ENCODE measurements at regions not wholly inside any gene's neighbourhood (a gene's known extent, or its start where the extent isn't known, plus 50 kb on each side); places are given as distances from the start of the nearest gene placed in this dataset.
"Not testable (repeated sequence)": the region's sequence is repeated elsewhere in the genome, so short reads cannot be mapped to it uniquely, and the experiment has no call there.

DNA sequence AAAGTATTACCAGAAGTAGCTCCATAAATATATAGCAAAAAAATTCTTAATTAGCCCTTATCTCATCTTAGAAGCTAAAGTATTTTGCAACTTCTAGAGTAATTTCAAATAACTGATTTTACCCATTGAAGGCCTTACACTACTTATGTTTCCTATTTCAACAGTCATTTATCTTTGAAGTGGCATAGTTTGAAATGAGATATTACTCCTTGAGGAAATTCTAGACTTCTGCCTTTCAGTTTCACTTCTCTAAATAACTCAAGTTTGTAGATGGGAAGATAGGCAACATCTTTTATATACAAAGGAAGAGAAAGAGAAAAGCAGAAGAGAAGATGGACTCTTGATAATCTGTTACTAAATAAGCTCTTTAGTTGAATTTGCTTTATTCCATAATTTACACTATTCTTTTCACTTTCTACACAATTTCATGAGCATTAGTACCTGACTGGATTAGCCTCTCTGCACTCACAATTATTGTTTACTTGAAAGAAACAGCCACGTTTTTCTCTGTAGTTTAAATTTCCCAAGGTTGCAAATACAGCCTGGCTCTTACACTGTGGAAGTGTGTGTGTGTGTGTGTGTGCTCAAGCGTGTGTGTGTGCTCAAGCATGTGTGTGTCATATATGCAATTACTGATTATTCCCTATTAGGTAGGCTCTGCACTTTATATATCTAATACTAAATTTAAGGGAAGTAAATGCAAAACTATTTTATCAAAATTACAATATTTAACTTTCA lies 60.6 kb upstream of the EMB start:
- no peak for DNase-seq (ENCODE audit: low read depth in 2 of 2, low spot score in 1 of 2)

DNA sequence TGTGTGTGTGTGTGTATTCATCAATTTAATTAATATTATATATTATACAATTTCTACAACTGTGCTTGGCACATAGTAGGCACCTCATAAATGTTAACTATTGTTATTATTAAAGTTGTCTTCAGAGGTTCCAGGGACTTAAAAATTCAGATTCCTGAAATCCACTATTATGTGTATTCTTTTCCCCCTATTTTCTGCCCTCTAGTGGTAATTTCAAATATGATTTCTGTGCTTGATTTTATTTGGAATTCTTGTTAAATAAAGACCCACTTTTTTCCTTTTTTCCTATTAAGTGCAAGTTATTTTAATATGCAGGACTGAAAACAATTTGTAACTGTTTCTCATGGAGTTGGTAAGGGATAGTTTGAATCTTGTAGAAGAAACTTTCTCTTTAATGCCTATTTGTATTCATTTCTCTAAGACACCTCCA lies 72.0 kb upstream of the EMB start:
- DNase-seq (ENCODE audit: low read depth in 2 of 2, low spot score in 1 of 2) = not testable (repeated sequence)

DNA sequence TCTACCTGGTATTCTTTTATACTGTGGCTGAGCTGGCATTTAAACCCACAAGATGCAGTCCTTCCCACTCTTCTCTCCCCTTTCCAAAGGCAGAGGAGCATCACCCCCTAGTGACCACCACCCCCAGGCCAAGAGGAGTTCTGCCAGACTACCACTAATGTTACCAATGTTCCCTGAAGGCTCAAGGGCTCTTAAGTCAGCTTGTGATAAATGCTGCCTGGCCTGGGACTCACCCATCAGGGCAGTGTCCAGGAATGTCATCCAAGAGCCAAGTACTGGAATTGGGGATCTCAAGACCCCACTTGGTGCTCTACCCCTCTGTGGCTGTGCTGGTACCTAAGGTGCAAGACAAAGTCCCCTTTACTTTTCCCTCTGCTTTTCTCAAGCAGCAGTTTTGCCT lies 80.0 kb upstream of the EMB start:
- DNase-seq (ENCODE audit: low read depth in 2 of 2, low spot score in 1 of 2) = not testable (repeated sequence)

DNA sequence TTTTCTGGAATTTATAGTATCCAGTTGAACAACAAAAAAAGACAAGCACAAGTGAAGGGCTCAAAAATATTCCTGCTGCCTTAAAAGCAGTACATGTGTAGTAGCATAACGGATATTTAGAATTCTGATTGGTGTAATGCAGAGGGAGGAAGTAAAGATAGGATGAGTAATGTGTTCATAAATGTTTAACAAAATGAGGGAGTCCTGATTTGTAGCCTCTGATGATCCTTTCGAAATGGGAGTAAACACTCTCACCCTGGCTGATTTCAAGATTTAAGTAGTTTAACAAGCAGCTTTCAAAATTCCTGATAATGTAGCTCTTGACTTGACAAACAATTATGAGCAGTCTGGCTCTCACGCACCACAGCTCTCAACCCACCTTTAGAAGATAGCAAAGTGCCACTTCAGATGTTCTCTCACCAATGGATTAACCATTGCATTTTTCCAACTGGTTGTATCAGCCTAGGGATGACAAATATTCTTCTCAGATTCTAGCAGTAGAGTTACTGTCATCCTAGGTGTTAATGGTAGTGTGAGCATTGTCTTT lies 86.5 kb upstream of the EMB start:
- not testable (repeated sequence) for DNase-seq (ENCODE audit: low read depth in 2 of 2, low spot score in 1 of 2)

DNA sequence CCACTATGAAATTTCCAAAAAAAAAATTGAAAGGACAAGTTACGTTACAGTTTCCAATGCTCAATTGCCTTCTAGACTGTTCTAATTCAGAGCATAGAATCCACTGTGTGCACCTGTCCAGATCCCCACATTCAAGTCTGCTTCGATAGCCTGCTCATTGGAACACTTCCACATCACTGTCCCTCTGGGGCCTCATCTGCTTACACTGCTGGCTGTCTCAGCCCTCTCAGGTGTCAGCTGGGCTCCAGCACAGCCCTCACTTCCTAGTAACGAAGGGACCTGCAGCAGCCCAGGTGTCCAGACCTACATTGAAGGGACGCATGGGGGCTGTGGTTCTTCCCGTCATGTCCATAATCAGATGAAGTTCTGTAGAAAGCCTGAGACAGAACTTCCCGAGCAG lies 94.3 kb upstream of the EMB start:
- DNase-seq (ENCODE audit: low read depth in 2 of 2, low spot score in 1 of 2) = no peak

DNA sequence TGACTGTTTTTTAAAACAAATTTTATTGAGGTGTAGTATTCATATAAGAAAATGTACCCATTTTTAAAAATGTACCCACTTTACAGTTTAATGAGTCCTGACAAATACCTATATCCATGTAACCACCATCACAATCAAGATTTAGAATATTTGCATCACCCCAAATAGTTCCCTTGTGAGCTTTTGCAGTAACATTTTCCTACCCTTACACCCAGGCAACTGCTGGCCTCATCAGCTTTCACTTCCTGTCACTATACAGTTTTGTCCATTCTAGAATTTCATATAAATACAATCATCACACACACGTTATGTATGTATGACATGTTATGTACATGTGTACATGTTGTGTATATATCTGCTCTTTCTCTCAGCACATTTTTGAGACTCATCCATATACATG lies 96.4 kb upstream of the EMB start:
- DNase-seq (ENCODE audit: low read depth in 2 of 2, low spot score in 1 of 2) = not testable (repeated sequence)

DNA sequence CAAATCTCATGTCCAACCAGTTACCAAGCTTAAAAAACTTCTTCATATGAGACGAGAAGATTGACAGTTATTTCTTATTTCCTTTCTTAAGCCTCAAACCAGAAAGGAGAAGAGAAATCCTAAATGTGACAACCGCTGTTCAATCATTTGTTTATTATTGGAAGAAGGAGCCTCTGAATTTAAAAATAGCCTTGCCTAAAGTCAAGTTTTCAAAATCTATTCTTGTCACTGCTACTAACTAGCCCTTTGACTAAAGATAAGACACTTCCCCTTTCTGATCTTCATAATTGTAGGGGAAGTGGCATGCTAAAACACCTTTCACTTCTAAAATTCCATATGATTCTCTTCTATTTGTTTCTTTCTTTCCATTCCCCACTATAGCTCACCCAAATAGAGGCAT lies 106.2 kb upstream of the EMB start:
- DNase-seq (ENCODE audit: low read depth in 2 of 2, low spot score in 1 of 2) = no peak

DNA sequence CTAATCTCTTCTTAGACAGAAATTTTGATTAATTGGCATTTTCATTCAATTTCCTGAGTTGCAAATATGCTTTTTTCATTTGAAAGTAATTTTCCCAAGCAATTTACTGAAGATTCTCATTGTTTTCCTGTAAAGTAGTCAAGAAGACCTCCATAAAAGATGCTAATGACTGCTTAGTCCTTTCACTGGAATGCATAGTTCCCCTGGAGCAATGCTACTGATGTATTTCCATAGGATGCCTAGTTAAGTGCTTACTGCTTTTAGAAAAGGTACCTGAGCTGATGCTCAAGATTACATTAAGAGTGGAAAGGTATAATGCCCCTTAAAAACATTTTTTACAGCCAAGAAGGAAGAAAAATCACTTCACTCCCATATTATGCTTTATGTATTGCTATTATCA lies 109.2 kb upstream of the EMB start:
- DNase-seq (ENCODE audit: low read depth in 2 of 2, low spot score in 1 of 2) = no peak

DNA sequence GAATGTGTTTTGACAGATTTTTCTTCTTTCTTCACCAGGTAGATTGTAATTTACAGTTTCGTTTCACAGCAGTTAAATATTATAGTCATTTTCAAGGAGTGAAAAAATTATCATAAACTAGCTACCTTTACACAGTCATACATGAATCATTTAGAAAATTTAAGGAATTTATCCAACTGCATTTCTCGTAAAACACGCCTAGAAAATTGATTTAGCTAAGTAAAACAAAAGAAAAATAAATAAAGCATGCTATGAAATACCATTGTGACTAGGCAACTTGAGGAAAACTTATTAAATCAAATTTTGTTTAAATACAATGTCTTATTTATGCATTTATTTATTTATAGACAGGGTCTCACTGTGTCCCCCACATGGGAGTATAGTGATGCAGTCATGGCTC lies 109.9 kb upstream of the EMB start:
- DNase-seq (ENCODE audit: low read depth in 2 of 2, low spot score in 1 of 2) = no peak

DNA sequence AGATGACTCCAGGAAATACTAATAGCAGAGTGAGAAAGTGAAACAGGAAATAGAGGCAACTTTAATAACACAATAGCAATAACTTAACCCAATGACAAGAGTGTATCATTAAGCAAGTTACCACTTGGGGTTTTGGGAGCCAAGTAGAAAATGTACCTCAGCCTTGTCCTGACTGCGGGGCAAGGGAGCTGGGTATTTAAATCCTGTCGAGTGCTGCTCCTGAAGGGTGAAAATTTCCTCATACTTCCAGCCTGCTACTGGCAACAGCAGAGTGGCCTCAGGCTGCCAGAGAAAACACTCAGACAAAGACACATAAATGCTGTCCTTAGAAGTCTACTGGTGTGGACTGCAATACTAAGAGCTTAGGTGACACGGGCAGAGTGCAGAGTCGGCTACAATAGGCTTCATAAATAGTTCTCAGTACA lies 112.5 kb upstream of the EMB start:
- no peak for DNase-seq (ENCODE audit: low read depth in 2 of 2, low spot score in 1 of 2)

DNA sequence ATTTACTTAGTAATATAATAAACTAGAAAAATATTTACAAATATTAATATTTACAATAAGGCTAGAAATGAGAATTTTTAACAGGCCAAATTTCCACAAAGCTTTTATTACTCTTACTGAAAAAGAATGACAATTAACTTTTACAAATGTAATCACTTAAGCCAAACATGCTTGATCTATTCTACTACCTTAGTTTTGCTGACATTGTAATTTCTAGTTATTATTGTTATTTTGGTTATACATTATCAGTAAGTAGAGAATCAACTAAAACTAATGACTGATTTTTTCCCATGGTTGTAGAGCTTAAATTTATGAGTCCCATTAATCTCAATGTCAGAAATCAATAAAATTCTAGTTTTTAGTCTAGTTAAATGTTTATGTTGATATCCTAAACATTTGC lies 107.8 kb upstream of the PARP8 start:
- not testable (repeated sequence) for DNase-seq (ENCODE audit: low read depth in 2 of 2, low spot score in 1 of 2)

DNA sequence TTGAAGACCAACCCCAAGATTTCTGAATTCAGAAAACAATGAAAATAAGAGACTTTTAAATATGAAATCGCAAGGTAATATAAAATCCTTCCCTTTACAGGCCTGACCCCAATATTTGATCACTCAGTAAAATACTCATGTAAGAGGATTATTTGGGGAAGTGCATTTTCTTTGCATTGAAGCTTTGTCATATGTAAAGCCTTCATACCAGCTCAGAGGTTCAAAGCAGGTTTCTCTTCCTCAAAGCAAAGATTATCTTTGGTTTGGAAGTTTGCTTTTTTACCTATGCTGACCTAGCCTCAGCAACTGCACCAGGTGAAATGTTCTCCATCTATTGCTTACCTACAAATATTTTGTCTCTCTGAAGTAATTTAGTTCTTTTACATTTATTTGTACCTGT lies 106.5 kb upstream of the PARP8 start:
- no peak for DNase-seq (ENCODE audit: low read depth in 2 of 2, low spot score in 1 of 2)

DNA sequence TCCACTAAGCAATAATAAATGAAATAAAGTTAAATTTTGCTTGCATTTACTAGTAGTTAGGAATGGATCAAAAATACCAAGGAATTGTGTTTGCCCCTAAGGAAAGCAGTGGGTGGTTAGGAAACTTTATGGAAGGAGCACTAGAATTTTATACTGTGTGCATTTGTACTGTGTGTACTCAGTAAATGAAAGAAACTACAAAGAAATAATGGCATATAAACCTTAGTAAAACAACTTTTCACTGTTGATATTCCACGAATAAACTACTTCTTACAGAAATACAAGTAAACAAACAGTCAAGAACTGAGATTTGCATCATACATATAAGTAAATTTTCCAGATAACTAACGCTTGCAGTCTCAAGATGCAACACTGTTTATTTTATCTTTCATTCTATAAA lies 103.7 kb upstream of the PARP8 start:
- no peak for DNase-seq (ENCODE audit: low read depth in 2 of 2, low spot score in 1 of 2)

DNA sequence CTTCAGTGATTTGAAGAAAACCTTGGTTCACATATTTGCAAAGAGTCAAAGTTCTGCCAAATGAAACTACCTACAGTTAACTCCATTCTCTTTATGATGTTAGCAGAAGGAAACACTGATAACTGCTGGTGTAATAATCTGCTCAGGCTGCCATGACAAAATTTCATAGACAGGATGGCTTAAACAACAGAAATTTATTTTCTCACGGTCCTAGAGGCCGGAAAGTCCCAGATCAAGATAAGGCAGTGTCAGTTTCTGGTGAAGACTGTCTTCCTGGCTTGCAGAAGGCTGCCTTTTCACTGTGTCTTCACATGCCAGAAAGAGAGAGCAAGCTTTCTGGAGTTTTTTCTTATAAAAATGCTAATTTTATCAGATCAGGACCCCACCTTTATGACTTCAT lies 102.4 kb upstream of the PARP8 start:
- DNase-seq (ENCODE audit: low read depth in 2 of 2, low spot score in 1 of 2) = no peak

DNA sequence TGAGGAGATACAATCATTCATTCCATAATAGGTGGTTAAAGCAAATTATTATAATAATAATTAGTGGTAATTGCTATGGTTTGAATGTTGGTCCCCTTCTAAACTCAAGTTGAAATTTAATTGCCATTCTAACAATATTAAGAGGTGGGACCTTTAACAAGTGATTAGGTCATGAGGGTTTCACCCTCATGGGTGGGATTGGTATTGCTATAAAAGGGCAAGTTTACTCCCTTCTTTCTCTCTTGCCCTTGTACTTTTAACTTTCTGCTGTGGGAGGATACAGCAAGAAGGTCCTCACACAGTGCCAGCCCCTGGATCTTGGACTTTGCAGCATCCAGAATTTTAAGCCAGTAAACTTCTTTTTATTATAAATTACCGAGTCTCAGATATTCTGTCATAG lies 101.9 kb upstream of the PARP8 start:
- DNase-seq (ENCODE audit: low read depth in 2 of 2, low spot score in 1 of 2) = no peak

DNA sequence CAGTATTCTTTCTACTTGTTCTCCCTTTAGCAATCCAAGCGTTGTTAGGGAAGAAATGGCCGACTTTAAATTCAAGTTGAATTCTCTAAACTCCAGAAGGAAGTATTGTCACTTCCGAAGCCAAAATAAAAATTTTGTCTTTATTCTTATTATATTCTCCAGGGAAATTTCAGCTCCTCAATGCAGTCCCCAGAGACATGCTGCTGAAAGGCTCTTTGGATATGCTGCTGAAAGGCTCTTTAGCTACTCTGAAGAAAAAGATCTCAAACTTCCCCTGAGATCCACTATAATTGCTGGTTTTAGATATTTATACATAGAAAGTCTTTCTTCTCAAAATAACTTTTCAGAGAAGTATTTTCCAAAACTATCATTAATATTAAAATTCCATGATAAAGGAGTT lies 92.3 kb upstream of the PARP8 start:
- no peak for DNase-seq (ENCODE audit: low read depth in 2 of 2, low spot score in 1 of 2)

DNA sequence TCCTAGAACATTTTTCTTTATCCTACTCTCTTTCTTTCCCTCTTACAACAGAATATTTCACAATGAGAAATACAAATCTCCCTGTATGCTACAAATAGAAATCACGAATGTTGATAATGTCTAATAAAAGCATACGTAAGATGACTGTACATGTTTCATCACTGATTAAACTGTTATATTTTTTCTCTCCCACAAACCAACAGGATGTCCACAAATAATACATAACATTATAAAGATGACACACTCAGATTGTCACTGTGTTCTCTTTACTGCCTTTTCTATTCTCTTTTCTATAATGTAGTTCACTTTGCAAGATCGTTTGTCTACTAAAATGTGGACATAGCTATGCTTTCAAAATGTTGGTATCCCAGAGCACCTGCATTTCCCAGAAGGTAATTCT lies 90.7 kb upstream of the PARP8 start:
- no peak for DNase-seq (ENCODE audit: low read depth in 2 of 2, low spot score in 1 of 2)

DNA sequence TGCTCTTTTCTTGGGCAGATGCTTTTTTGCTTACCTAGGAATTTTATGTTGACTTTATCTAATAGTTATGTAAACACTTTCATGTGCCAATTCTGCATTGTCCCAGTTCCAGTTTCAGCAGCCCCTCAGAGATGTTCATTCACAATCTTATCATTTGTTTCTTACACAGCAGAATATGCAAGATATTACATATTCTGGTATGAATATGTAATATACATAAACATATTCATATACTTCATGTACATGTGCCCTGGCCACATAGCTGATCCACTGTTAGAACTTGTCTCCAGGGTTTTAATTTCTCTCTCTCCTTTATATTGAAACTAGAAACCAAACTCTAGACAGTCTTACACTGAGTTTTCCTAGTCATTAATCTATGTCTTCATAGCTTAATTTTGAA lies 90.2 kb upstream of the PARP8 start:
- DNase-seq (ENCODE audit: low read depth in 2 of 2, low spot score in 1 of 2) = no peak

DNA sequence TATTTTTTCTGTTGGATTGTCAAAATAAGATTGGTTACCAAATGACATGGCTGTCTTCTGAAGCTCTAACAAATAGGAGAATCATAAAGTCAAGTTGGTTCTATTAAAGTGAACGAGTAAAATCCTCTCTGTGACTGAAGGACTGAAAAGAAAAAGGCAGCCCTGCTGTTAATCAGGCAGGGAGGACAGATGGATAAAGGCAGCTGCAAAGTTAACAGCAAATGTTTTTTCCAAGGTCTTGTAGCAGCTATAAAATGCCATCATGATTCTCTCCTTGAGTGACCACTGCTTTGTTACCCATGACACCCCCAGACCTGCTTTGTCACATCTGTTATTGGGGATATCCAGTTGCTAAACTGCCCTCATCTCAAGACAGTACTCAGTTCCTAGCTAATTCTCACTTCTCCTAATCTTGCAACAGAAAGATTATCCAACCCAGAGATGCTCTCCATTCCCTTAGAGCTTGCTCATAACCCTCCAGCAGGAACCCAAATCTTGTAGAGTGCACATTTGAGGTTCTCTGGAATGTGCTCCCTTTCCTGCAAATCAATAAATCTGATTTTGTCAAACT lies 89.7 kb upstream of the PARP8 start:
- DNase-seq (ENCODE audit: low read depth in 2 of 2, low spot score in 1 of 2) = no peak

DNA sequence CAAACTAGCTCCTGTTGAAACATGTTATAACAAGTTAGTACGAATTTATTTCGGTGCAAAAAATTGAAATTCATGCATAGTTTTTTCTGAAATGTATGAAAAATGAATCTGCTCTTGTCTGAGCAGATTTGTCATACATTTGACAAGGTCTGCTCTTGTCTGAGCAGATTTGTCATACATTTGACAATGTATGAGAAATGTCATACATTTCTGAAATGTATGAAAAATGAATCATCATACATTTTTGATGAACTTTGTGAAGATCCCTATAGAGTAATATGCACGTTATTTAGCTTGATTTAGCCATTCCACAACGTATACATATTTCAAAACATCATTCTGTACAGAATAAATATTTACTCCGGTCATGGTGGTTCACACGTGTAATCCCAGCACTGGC lies 85.9 kb upstream of the PARP8 start:
- no peak for DNase-seq (ENCODE audit: low read depth in 2 of 2, low spot score in 1 of 2)

DNA sequence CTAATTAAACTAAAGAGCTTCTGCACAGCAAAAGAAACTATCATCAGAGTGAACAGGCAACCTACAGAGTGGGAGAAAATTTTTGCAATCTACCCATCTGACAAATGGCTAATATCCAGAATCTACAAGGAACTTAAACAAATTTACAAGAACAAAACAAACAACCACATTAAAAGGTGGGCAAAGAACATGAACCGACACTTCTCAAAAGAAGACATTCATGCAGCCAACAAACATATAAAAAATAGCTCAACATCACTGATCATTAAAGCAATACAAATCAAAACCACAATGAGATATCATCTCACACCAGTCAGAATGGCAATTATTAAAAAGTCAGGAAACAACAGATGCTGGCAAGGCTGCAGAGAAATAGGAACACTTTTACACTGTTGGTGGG lies 84.6 kb upstream of the PARP8 start:
- DNase-seq (ENCODE audit: low read depth in 2 of 2, low spot score in 1 of 2) = not testable (repeated sequence)

DNA sequence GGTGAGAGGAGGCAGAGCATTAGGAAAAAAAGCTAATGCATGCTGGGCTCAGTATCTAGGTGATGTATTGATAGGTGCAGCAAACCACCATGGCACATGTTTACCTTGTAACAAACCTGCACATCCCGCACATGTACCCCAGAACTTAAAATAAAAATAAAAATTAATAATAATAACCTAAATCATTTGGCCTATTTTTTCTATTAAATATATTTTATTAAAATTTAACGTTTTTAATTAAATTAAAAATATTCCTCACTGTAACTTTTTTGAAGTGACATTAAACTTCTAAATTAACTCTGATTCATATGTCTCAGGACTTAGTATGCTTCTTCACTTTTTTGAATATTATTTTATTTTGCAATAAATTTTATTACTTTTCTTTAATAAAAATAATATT lies 83.7 kb upstream of the PARP8 start:
- DNase-seq (ENCODE audit: low read depth in 2 of 2, low spot score in 1 of 2) = no peak

DNA sequence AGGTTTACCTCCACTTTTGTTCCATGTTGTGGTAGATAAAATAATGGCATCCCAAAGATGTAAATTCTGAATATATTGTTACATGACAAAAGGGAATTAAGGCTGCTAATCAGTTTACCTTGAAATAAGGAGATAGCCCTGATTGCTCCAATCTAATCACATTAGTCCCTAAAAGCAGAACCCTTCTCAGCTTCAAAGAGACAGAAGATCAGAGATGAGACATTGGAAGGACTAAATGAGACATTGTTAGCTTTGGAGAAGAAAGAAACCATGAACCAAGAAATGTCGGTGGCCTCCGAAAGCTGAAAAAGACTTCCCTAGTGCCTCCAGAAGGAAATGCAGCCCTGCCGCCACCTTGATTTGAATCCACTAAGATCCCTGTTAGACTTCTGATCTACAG lies 82.8 kb upstream of the PARP8 start:
- no peak for DNase-seq (ENCODE audit: low read depth in 2 of 2, low spot score in 1 of 2)

All from stimulated activated CD8-positive, alpha-beta memory T cell treated with anti-CD3 and anti-CD28 coated beads, Interleukin-4, amount 100 ng/mL, for 1 hour (primary cell).